H1 (cell line): ENCODE measurements at regions not wholly inside any gene's neighbourhood (a gene's known extent, or its start where the extent isn't known, plus 50 kb on each side); places are given as distances from the start of the nearest gene placed in this dataset.

Source experiments
- CTCF ChIP-seq, 3 experiments: IDR thresholded peaks; 1 replicate in 2 of 3; 2 replicates in 1 of 3; pipeline versions ENCODE4 v1.5.1 to v1.6.1; 2011; ENCODE audit warnings: low read length in 3 of 3, mild to moderate bottlenecking in 3 of 3, inconsistent platforms in 2 of 3, low read depth in 1 of 3, moderate library complexity in 1 of 3; ENCODE audit not compliant: insufficient read depth in 1 of 3; ENCODE audit errors: control extremely low read depth in 1 of 3
- EP300 ChIP-seq, 2 experiments: IDR thresholded peaks; 1 replicate in 1 of 2; 2 replicates in 1 of 2; pipeline ENCODE4 v1.6.1; 2011 to 2012; ENCODE audit warnings: low read depth in 2 of 2, low read length in 2 of 2, mild to moderate bottlenecking in 2 of 2, borderline replicate concordance in 1 of 2, inconsistent platforms in 1 of 2, moderate library complexity in 1 of 2
- SIRT6 ChIP-seq: IDR thresholded peaks from one replicate; pipeline ENCODE4 v1.7.1; 2012; ENCODE audit warnings: low read length, inconsistent platforms
- TBP ChIP-seq: IDR thresholded peaks from 2 replicates; pipeline ENCODE4 v1.6.1; 2011; ENCODE audit warnings: low read depth, low read length, improper control_type of control experiment
- TEAD4 ChIP-seq: IDR thresholded peaks from 2 replicates; pipeline ENCODE4 v1.6.1; 2012; ENCODE audit warnings: low read depth, low read length, inconsistent platforms, mixed read lengths

DNA sequence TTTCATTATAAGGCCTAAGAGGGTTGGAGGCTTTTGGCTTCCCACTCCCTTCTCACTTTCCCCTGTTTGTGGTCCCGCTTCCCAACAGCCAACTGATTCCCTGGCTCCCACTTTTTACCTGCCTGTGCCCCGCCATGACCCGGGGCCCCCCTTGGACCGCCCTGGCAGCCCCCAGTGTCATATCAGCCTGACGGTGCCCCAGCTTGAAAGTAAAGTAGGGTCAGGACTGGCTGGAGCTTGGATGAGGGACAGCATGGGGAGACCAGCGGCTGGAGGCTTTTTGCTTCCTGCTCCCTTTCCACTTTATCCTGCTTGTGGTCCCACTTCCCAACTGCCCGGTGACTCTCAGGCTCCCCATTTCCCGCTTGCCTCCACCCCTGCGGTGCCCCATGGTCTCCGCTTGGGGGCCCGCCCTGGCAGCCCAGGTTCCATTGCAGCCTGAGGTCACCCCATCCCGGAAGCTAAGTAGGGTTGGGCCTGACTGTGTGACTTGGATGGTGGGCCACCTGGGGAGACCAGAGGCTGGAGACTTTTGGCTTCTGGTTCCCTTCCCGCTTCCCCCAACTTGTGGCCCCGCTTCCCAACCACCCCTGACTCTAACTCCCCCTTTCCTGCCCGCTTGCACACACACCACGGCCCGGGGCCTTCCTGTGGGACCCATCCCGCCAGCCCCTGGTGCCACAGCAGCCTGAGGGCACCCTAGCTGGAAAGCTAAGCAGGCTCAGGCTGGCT lies 2274.7 kb downstream of the TP53TG3F start:
- no peak for TF ChIP-seq EP300 (IDR thresholded peaks at IDR 0.05; ENCODE audit: borderline replicate concordance in 1 of 2, low read depth in 2 of 2, low read length in 2 of 2)
- no peak for TF ChIP-seq CTCF (IDR thresholded peaks at IDR 0.05; ENCODE audit: control extremely low read depth in 1 of 3, insufficient read depth in 1 of 3, low read depth in 1 of 3, low read length in 3 of 3)
- no peak for TF ChIP-seq SIRT6
- no peak for TF ChIP-seq TBP
- TF ChIP-seq TEAD4, result no peak
